Endodermal cell (in vitro differentiated cells): ENCODE measurements at regions not wholly inside any gene's neighbourhood (a gene's known extent, or its start where the extent isn't known, plus 50 kb on each side); places are given as distances from the start of the nearest gene placed in this dataset.

Experiments used
- DNase-seq: peaks from one replicate; pipeline ENCODE4 v3.0.0-alpha.2; 2017
- H3K27ac ChIP-seq: 2 replicates; pipeline ENCODE4 v1.5.1; 2013; ENCODE audit warnings: mild to moderate bottlenecking, low read depth, low read length, moderate library complexity
- H3K27me3 ChIP-seq: 2 replicates; pipeline ENCODE4 v1.6.1; 2013; ENCODE audit warnings: mild to moderate bottlenecking, low read length, moderate library complexity; ENCODE audit not compliant: insufficient read depth, control insufficient read depth, poor library complexity, severe bottlenecking
- H3K36me3 ChIP-seq: 2 replicates; pipeline ENCODE4 v1.7.0; 2013; ENCODE audit warnings: mild to moderate bottlenecking, low read length, moderate library complexity; ENCODE audit not compliant: control insufficient read depth, insufficient read depth
- H3K4me1 ChIP-seq: one replicate; pipeline ENCODE4 v1.7.0; 2013; ENCODE audit warnings: low read length; ENCODE audit not compliant: control insufficient read depth, insufficient read depth
- H3K4me3 ChIP-seq: 2 replicates; pipeline ENCODE4 v1.5.1; 2013; ENCODE audit warnings: mild to moderate bottlenecking, low read length, moderate library complexity
- H3K9ac ChIP-seq: 2 replicates; pipeline ENCODE4 v1.6.1; 2013; ENCODE audit warnings: mild to moderate bottlenecking, low read length, moderate library complexity; ENCODE audit not compliant: poor library complexity, severe bottlenecking; ENCODE audit errors: extremely low read depth
- H3K9me3 ChIP-seq: 2 replicates; pipeline ENCODE4 v1.6.1; 2013; ENCODE audit warnings: mild to moderate bottlenecking, low read length, moderate library complexity; ENCODE audit not compliant: control insufficient read depth
- H3K27ac Mint-ChIP-seq: 2 replicates; pipeline ENCODE4 v1.8.0; 2020; ENCODE audit warnings: mixed read lengths
- H3K27me3 Mint-ChIP-seq: 2 replicates; pipeline ENCODE4 v1.8.0; 2021; ENCODE audit warnings: mild to moderate bottlenecking, mixed read lengths; ENCODE audit not compliant: insufficient read depth
- H3K36me3 Mint-ChIP-seq: 2 replicates; pipeline ENCODE4 v1.8.0; 2020; ENCODE audit warnings: low read depth, mixed read lengths
- H3K4me1 Mint-ChIP-seq: 2 replicates; pipeline ENCODE4 v1.8.0; 2020; ENCODE audit warnings: mixed read lengths
- H3K4me3 Mint-ChIP-seq: 2 replicates; pipeline ENCODE4 v1.8.0; 2020; ENCODE audit warnings: mild to moderate bottlenecking, moderate library complexity, mixed read lengths
- H3K9me3 Mint-ChIP-seq: 2 replicates; pipeline ENCODE4 v1.8.0; 2020; ENCODE audit warnings: mild to moderate bottlenecking, mixed read lengths
- WGBS, 2 experiments: methylation state at CpG; one replicate each; pipeline versions ENCODE4 v1.1.5 to v1.1.7; 2013; ENCODE audit warnings: missing lambda C conversion rate in 2 of 2, mixed read lengths in 1 of 2; ENCODE audit not compliant: insufficient coverage in 1 of 2, insufficient read length in 1 of 2; 5-methylcytosine and 5-hydroxymethylcytosine counted together
- TF ChIP-seq, protein P1 (sequence below): fragments of 200-600 bp; sonication (generic); conservative IDR thresholded peaks from 2 replicates; pipeline ENCODE4 v1.5.0; 2021; ENCODE audit warnings: antibody characterized with exemption, mild to moderate bottlenecking

DNA sequence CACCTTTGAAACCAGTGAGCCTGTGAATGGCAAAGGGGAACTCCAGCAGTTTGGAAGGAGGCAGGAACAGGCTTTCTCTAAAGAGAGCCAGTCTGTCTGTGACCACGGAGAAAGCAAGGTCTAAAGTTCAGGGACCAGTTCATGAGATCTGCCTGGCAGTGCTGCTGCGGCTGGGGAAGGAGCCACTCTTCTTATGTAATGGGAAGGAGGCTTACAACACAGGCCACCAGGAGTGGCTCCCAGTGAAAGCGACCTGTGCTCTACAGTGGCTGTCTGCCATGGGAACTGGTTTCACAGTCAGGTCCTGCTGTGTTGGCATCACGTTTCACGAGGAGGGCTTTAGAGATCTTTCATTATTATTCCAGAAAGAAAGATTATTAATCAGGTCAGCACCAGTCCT lies 291.9 kb upstream of the PRDM1 start:
- WGBS, 2 experiments = 43 to 62% methylated on average over 3 to 5 of the region's 5 CpGs
- Mint-ChIP-seq H3K4me1 (peaks cover 39% of the 10 kb centered on the region), H3K27ac (no peak overlapping the region)

DNA sequence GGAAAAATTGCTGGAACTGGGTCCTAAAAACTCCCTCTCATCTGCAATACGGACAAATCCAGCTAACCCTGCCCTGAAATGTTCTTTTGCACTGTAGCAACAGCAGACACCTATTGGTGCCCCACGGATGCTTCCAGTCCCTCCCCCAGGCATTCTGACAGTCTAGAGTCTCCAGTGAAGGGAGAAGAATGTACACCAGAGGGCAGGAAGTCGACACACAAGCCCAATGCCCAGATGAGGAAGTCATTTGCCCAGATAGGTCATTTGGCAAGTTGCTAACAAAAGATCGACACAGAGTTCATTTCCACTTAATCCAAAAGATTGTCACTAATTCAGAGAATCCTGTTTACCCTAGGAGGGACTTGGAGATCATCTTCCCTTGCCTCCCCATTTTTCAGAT lies 293.0 kb upstream of the PRDM1 start:
- no peak overlapping the region for H3K27ac Mint-ChIP-seq

More for the DNA sequence above, 291.9 kb upstream of the PRDM1 start:
- no peak overlapping the region for H3K9ac ChIP-seq
- no peaks in the 10 kb centered on the region for H3K9me3 ChIP-seq
- no peaks in the 10 kb centered on the region for H3K27me3 Mint-ChIP-seq
- no peak overlapping the region for H3K27ac ChIP-seq
- H3K4me1 ChIP-seq = peaks cover 13% of the 10 kb centered on the region
- H3K4me3 ChIP-seq = no peak overlapping the region
- no peaks in the 10 kb centered on the region for H3K9me3 Mint-ChIP-seq
- no peaks in the 10 kb centered on the region for H3K36me3 Mint-ChIP-seq
- DNase-seq = peak; percentile 68
- H3K36me3 ChIP-seq = no peaks in the 10 kb centered on the region
- no peaks in the 10 kb centered on the region for H3K27me3 ChIP-seq
- H3K4me3 Mint-ChIP-seq = no peak overlapping the region
- TF ChIP-seq, protein P1, sequence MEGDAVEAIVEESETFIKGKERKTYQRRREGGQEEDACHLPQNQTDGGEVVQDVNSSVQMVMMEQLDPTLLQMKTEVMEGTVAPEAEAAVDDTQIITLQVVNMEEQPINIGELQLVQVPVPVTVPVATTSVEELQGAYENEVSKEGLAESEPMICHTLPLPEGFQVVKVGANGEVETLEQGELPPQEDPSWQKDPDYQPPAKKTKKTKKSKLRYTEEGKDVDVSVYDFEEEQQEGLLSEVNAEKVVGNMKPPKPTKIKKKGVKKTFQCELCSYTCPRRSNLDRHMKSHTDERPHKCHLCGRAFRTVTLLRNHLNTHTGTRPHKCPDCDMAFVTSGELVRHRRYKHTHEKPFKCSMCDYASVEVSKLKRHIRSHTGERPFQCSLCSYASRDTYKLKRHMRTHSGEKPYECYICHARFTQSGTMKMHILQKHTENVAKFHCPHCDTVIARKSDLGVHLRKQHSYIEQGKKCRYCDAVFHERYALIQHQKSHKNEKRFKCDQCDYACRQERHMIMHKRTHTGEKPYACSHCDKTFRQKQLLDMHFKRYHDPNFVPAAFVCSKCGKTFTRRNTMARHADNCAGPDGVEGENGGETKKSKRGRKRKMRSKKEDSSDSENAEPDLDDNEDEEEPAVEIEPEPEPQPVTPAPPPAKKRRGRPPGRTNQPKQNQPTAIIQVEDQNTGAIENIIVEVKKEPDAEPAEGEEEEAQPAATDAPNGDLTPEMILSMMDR = no peak

GRCh38 chr6:105791583-105792318 lies 294.4 kb upstream of the PRDM1 start:
- Histone ChIP-seq H3K9ac (no peak overlapping the region), H3K27me3 (peaks cover 8% of the 10 kb centered on the region), H3K9me3 (no peaks in the 10 kb centered on the region), H3K36me3 (no peaks in the 10 kb centered on the region), H3K4me1 (peaks cover 13% of the 10 kb centered on the region), H3K4me3 (no peak overlapping the region), H3K27ac (no peak overlapping the region)
- TF ChIP-seq, protein P1 = no peak
- WGBS, 2 experiments = 67 to 71% methylated on average over 3 to 4 of the region's 5 CpGs
- Mint-ChIP-seq H3K27me3 (peaks cover 8% of the 10 kb centered on the region), H3K27ac (no peak overlapping the region), H3K4me3 (no peak overlapping the region), H3K4me1 (peaks cover 30% of the 10 kb centered on the region), H3K9me3 (no peaks in the 10 kb centered on the region), H3K36me3 (no peaks in the 10 kb centered on the region)
- DNase-seq = no peak

More for the DNA sequence above, 293.0 kb upstream of the PRDM1 start:
- H3K27me3 Mint-ChIP-seq = no peaks in the 10 kb centered on the region
- no peaks in the 10 kb centered on the region for H3K9me3 Mint-ChIP-seq
- Histone ChIP-seq H3K4me1 (peaks cover 13% of the 10 kb centered on the region), H3K36me3 (no peaks in the 10 kb centered on the region), H3K27ac (no peak overlapping the region), H3K4me3 (no peak overlapping the region), H3K9me3 (no peaks in the 10 kb centered on the region), H3K27me3 (no peaks in the 10 kb centered on the region), H3K9ac (no peak overlapping the region)
- H3K36me3 Mint-ChIP-seq = no peaks in the 10 kb centered on the region
- H3K4me3 Mint-ChIP-seq = no peak overlapping the region
- no peak for DNase-seq
- H3K4me1 Mint-ChIP-seq = peaks cover 35% of the 10 kb centered on the region
- TF ChIP-seq, protein P1 = peak; percentile 24
- 85 to 89% methylated on average over 4 of the region's 4 CpGs for WGBS, 2 experiments
